Muscle of back (tissue), 3 donors: ENCODE measurements at regions not wholly inside any gene's neighbourhood (a gene's known extent, or its start where the extent isn't known, plus 50 kb on each side); places are given as distances from the start of the nearest gene placed in this dataset.
A peak's percentile ranks its signal among the peaks of the same experiment; 100 is the strongest.

ENCODE experiments used
- DNase-seq, 3 donors: peaks; one replicate each; pipeline versions ENCODE4 v3.0.0 to v3.0.0-alpha.2; 2013

GRCh38 chr5:87951661-87952060, 317.0 kb downstream of the TMEM161B start:
- no peak for DNase-seq

DNA sequence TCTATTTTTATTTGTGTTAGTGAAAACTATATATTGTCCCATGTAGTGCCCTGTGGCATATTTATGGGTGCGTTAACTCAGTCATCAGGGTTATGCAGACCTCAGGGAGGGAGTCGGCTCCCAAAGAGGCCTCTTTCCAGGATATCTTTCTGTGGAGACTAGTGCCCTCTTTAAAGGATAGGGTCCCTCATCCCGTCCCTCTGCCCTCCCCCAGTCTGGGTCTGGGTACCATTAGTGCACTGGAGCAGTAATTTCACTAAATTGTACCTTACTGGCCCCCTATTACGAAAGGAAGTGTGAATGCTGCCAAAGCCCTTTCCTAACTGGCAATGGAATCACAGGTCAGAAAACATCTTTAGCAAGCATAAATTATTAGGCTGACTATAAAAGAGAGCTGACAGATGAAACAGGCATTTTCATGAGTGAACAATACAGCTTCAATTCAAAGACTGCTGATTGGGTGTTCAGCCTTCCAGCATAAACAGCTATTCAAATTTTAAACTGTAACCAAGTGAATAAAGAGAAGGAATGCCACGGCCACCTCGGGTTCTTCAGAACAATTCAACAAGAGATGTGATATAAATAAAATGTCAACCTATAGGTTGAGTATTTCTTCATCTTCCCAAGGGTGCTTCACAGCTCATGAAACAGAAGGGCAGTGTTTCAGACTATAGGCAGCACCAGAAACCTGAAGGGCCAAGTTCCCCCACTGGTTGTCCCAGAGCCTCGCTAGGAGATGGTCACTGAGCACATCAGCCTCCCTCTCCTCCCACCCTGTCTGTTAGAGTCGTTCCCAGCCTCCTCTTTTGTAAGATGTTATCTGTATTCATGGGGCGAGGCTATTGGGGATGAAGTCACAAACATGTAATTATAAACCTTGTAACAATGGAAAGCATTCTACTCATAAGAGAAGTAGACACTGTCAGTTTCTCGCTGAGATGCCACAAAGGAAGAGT, 318.7 kb downstream of the TMEM161B start:
- no peak for DNase-seq

DNA sequence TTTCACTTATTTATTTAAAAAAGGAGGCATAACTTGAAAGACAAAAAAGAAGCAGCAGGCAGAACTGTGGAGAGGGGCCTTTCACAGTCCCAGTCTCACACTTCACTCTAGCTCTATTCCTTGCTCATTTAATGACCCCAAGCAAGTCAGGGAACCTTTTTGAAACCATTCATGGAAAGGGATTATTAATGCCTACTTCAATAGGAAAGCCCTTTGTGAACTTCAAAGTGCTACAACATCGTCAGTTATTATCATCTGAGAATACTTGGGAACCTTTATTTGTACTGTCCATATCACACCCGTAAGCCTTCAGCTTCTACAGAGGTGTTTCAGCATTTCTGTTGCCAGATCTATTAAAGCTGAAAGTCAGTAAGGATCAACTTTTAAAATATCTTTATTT, 320.2 kb downstream of the TMEM161B start:
- DNase-seq = no peak

GRCh38 chr5:87946271-87946670, 322.4 kb downstream of the TMEM161B start:
- no peak for DNase-seq

- peak in 1 of 3 donors; percentile 1 for DNase-seq
Observed at GRCh38 chr5:87945286-87945650, 323.4 kb downstream of the TMEM161B start.

DNA sequence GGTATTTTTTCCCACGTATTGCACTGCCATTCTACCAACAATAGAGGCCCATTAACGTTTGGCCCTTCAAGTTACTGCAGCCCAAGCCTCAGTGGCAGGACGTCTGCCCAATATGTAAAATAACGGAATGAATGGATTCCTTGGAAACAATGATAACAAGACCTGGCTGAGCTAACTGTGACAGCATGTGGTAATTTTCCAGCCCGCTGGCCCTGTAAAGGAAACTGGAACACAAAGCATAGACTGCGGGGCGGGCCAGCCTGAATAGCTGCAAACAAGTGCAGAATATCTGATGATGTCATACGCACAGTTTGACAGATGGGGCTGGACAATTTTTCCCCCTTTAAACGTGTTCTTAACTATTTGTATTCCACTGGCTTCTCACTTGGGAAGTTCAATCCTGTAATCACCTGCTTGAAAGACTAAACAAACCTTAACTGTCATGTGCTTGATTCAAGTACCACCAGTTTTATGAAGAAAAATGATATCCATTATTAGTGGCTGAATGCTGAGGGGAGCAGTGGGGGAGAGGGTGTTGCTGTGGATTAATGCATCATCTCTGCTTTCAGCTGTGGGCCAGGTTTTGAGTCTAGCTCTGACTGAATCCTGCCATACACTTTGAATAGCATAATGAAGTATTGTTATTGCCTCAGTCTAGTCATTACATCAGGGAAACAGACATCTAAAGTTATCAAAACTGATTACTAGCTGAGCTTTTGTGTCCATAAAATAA, 323.9 kb downstream of the TMEM161B start:
- peak in 2 of 3 donors; percentile 25 to 33 for DNase-seq

- no peak for DNase-seq
Observed at GRCh38 chr5:87940775-87941174, 327.9 kb downstream of the TMEM161B start.

DNA sequence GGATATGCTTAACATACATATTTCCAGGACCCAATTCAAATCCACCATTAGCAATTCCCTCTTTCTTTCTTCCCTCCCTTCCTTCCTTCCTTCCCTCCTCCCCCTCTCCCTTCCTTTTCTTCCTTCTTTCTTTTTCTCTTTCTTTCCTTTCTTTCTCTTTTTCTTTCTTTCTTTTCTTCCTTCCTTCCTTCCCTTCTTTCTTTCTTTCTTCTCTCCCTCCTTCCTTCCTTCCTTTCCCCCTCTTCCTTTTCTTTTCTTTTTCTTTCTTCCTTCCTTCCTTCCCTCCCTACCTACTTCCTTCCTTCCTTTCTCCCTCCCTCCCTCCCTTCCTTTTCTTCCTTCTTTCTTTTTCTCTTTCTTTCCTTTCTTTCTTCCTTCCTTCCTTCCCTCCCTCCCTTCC, 332.0 kb downstream of the TMEM161B start:
- no peak for DNase-seq

DNA sequence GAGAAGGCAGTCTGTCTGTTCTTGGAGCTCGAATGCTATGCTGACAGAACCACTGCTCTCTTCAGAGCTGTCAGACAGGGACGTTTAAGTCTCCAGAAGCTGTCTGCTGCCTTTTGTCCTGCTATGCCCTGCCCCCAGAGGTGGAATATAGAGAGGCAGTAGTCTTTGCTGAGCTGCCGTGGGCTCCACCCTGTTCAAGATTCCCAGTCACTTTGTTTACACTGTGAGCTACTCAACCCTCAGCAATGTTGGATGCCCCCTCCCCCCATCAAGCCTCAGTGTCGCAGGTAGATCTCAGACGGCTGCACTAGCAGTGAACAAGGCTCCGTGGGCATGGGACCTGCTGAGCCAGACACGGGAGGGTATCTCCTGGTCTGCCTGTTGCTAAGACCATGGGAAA, 344.2 kb downstream of the TMEM161B start:
- no peak for DNase-seq

DNA sequence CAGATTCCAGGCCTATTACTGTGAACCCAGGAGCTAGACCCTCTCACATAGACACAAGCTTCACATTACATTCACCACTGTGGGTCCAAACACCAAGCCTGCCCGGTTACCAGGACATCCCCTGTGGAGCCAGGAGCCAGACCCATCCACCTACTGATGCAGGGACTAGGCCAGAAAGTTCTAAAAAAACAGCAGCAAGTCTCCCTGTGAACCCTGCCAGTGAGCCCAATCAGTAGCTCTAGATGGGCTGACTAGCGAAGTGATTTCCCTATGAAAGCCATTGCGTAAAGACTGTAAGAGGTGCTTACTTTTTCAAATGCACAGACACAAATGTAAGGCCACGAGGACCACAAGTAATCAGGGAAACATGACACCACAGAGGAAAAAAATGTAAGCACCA, 352.3 kb downstream of the TMEM161B start:
- no peak for DNase-seq

DNA sequence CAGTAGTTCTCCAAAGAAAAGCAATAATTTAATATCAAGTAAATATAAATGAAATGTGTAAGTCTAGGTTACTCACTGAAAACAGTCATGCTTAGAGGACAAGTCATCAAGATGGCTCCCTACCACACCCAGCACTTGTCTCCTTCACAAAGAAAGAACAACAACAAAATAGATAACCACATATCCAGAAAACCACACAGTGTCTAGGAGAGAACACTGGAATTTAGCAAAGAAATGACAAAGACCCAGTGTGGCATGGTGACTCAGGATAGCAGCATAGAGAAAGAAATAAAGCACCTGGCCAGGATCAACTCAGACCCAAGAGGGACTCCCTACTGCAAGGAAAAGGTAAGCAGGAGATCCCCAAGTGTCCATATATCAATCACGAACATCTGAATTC, 356.2 kb downstream of the TMEM161B start:
- no peak for DNase-seq

- DNase-seq = no peak
Observed at GRCh38 chr5:87909382-87909781, 359.3 kb downstream of the TMEM161B start.

- DNase-seq = no peak
Observed at GRCh38 chr5:87906962-87907361, 361.7 kb downstream of the TMEM161B start.

GRCh38 chr5:87900419-87900818, 368.2 kb downstream of the TMEM161B start:
- DNase-seq = peak in 1 of 3 donors; percentile 2

DNA sequence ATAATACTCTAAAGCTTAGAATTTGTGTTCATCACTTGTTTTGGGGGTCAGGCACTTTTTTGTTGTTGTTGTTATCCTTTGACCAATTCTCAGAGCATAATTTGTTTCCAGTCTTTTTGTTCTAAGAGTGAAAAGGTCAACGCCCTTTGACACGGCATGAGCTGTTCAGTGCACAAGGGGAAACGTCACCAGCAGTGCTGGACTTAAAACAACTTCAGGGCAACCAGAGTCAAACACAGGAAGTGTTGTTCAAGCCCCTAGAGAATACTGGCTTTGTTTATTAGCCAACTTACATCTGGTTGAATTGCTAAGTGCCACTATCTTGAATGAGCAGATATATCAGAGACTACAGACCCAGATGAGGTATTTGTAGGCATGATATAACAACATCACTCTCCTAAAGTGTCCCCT, 368.9 kb downstream of the TMEM161B start:
- peak in 2 of 3 donors; percentile 9 to 29 for DNase-seq

DNA sequence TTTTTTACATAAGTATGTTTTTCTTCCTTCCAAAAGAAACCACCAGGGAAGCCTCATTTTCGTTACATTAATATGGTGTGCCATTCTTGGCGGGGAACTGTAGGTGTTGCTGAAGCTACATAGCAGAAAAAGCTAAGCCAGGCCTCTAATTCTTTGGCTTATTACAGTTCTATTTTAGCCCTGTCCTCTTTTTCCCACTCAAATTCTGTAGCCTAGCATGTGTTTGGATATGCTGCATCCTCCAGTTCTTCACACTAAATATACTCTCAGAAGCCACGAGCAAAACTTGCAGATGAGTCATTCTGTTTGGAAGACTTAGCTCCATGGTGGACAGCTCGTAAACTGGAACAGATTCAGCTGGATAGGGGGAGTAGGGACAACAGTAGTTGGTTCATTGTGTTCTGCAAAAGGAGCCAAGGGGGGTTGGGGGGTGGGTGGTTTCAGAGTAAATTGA, 369.4 kb downstream of the TMEM161B start:
- DNase-seq = peak; percentile 0 to 39 (median 9)

- no peak for DNase-seq
Observed at GRCh38 chr5:87898574-87898973, 370.1 kb downstream of the TMEM161B start.

- DNase-seq = no peak
Observed at GRCh38 chr5:87888139-87888538, 380.5 kb downstream of the TMEM161B start.

- no peak for DNase-seq
Observed at GRCh38 chr5:87887247-87887646, 381.4 kb downstream of the TMEM161B start.

GRCh38 chr5:87886164-87886563, 382.5 kb downstream of the TMEM161B start:
- DNase-seq = no peak

GRCh38 chr5:87885758-87886157, 382.9 kb downstream of the TMEM161B start:
- DNase-seq = no peak

DNA sequence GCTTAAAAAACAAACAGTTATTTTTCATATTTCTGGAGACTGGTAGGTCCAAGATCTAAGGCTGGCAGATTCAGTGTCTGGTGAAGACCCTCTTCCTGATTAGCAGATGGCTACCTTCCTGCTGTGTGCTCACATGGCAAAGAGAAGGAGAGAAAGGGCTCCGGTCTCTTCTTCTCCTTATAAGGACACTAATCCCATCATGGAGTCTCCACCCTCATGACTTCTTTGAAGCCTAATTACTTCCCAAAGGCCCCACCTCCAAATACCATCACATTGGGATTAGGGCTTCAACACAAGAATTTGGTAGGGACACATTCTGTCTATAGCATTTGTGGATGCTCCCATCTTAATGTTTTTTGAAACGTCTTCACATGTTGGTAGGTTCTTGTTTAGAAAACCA, 391.1 kb downstream of the TMEM161B start:
- no peak for DNase-seq

- DNase-seq = no peak
Observed at GRCh38 chr5:87877023-87877422, 391.6 kb downstream of the TMEM161B start.
